ENCODE measurements at regions not wholly inside any gene's neighbourhood (a gene's known extent, or its start where the extent isn't known, plus 50 kb on each side); places are given as distances from the start of the nearest gene placed in this dataset.

- TF ChIP-seq CTCF (conservative IDR thresholded peaks at IDR 0.05), result no peak
- H3K27ac ChIP-seq, result peak overlapping the region; percentile 56
Observed at GRCh38 chr7:112566442-112567324, 85.9 kb downstream of the LSMEM1 start.

GRCh38 chr7:112567388-112567787 lies 86.6 kb downstream of the LSMEM1 start:
- H3K27ac ChIP-seq, result peak overlapping the region; percentile 56
- TF ChIP-seq CTCF (conservative IDR thresholded peaks at IDR 0.05), result no peak

GRCh38 chr7:112571852-112572607 lies 91.2 kb downstream of the LSMEM1 start:
- peak overlapping the region; percentile 97 for H3K27ac ChIP-seq
- TF ChIP-seq CTCF (conservative IDR thresholded peaks at IDR 0.05), result peak; percentile 50

- peak overlapping the region; percentile 97 for H3K27ac ChIP-seq
Observed at GRCh38 chr7:112572669-112573301, 92.0 kb downstream of the LSMEM1 start.

GRCh38 chr7:112573302-112574039 lies 92.7 kb downstream of the LSMEM1 start:
- TF ChIP-seq CTCF (conservative IDR thresholded peaks at IDR 0.05), result no peak
- peak overlapping the region; percentile 97 for H3K27ac ChIP-seq

More at GRCh38 chr7:112572669-112573301, 92.0 kb downstream of the LSMEM1 start:
- TF ChIP-seq CTCF (conservative IDR thresholded peaks at IDR 0.05), result no peak

GRCh38 chr7:112575864-112576263 lies 95.1 kb downstream of the LSMEM1 start:
- TF ChIP-seq CTCF (conservative IDR thresholded peaks at IDR 0.05), result no peak
- H3K27ac ChIP-seq, result peak overlapping the region; percentile 97

All from VCaP (cell line).